ENCODE measurements at regions not wholly inside any gene's neighbourhood (a gene's known extent, or its start where the extent isn't known, plus 50 kb on each side); places are given as distances from the start of the nearest gene placed in this dataset.

- H3K9me3 ChIP-seq (replicated peaks in 1 of 11): no peaks in the 10 kb centered on the region
- TF ChIP-seq Cebpa-rat (IDR thresholded peaks at IDR 0.05): no peak
- H3K27me3 ChIP-seq: no peaks in the 10 kb centered on the region
- H3K4me2 ChIP-seq: no peak overlapping the region
- H3K36me3 ChIP-seq: no peaks in the 10 kb centered on the region
- no peaks in the 10 kb centered on the region; a peak in 1 of 20 replicates for H3K4me1 ChIP-seq
- H3K4me3 ChIP-seq: no peak overlapping the region
- no peaks in the 10 kb centered on the region for H4K20me1 ChIP-seq
- no peak overlapping the region for H3K27ac ChIP-seq
- H3K9ac ChIP-seq: no peak overlapping the region
Measured at GRCh38 chr14:44287858-44288257, 219.2 kb downstream of the FSCB start.

DNA sequence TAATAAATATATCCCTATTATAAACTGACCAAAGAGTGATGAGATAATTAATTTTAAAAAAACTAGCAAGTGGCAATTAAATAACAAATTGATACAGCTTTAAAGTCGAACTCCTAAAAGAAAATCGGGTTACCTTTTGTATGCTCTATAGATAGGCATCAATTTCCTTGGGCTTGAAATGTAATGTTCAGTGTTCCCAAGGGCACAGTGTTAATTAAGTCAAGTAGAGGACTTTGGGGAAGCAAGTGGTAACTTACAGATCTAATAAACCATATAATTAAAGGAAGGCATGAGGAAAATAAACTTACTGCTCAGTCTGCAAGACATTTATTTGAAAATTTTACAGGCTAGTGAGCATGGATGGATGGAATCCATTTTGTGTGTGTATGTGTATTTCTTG, 220.9 kb downstream of the FSCB start:
- no peak for TF ChIP-seq Cebpa-rat (IDR thresholded peaks at IDR 0.05)
- no peaks in the 10 kb centered on the region for H4K20me1 ChIP-seq
- no peak overlapping the region for H3K9ac ChIP-seq
- H3K4me1 ChIP-seq: no peaks in the 10 kb centered on the region; a peak in 1 of 20 replicates
- H3K27me3 ChIP-seq: no peaks in the 10 kb centered on the region
- H3K9me3 ChIP-seq (replicated peaks in 1 of 11): no peaks in the 10 kb centered on the region
- H3K36me3 ChIP-seq: no peaks in the 10 kb centered on the region
- H3K4me2 ChIP-seq: no peak overlapping the region
- H3K27ac ChIP-seq: no peak overlapping the region
- H3K4me3 ChIP-seq: no peak overlapping the region

GRCh38 chr14:44283836-44284235, 223.2 kb downstream of the FSCB start:
- H3K36me3 ChIP-seq: no peaks in the 10 kb centered on the region
- no peaks in the 10 kb centered on the region for H3K9me3 ChIP-seq (replicated peaks in 1 of 11)
- no peak overlapping the region for H3K4me2 ChIP-seq
- no peaks in the 10 kb centered on the region for H4K20me1 ChIP-seq
- no peaks in the 10 kb centered on the region; a peak in 1 of 20 replicates for H3K4me1 ChIP-seq
- H3K27ac ChIP-seq: no peak overlapping the region
- no peak overlapping the region for H3K9ac ChIP-seq
- no peaks in the 10 kb centered on the region for H3K27me3 ChIP-seq
- no peak for TF ChIP-seq Cebpa-rat (IDR thresholded peaks at IDR 0.05)
- no peak overlapping the region for H3K4me3 ChIP-seq

- Histone ChIP-seq H3K27ac (no peak overlapping the region), H3K4me2 (no peak overlapping the region), H3K4me3 (no peak overlapping the region), H3K27me3 (no peaks in the 10 kb centered on the region), H3K36me3 (no peaks in the 10 kb centered on the region), H3K9me3 (replicated peaks in 1 of 11) (no peaks in the 10 kb centered on the region), H4K20me1 (no peaks in the 10 kb centered on the region), H3K9ac (no peak overlapping the region), H3K4me1 (no peaks in the 10 kb centered on the region)
- TF ChIP-seq Cebpa-rat (IDR thresholded peaks at IDR 0.05): no peak
Measured at GRCh38 chr14:44279357-44279756, 227.7 kb downstream of the FSCB start.

DNA sequence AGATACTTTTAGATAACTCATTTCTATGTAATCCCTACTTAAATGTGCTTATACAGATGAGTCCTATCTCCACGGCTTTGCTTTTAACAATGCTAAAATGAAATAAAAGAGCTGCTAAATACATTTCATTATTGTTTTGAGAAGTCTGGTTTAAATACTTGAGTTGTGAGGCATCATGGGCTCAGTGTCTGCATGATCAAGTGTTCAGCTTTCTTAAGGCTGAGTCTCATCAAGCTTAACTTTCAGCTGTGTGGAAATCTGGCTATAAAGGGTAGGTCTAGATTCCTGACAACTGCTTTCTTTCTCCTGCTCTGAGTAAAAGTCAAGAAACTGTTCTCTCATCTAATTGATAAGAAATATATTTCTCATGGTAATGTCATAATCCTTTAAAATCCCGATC, 235.4 kb downstream of the FSCB start:
- Histone ChIP-seq H3K27ac (no peak overlapping the region), H3K9me3 (replicated peaks in 1 of 11) (peaks cover 0 to 7% (median 0%) of the 10 kb centered on the region in 11 experiments; a peak in 2 of 22 replicates), H3K9ac (no peak overlapping the region), H4K20me1 (no peaks in the 10 kb centered on the region), H3K36me3 (no peaks in the 10 kb centered on the region), H3K4me1 (no peaks in the 10 kb centered on the region), H3K27me3 (no peaks in the 10 kb centered on the region), H3K4me2 (no peak overlapping the region), H3K4me3 (no peak overlapping the region)
- TF ChIP-seq Cebpa-rat (IDR thresholded peaks at IDR 0.05): no peak

DNA sequence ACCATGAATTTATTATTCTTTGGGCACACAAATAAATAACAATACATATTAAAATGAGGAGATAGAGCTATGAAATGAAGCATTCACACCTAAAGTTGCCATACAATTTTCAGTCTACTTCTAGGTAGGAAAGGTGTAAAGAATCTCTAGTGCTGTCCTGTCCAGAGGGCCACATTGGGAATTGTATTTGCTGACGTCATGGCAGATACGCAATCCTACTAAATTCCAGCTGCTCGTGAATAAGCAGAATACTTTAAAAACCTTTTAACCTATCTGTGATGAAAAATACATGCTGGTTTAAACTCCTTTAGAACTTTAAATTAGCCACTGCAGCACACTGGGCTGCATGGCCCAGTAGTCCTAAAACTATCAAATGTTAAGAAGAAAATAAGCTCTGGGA, 236.1 kb downstream of the FSCB start:
- Histone ChIP-seq H3K4me3 (no peak overlapping the region), H3K27ac (no peak overlapping the region), H3K4me1 (no peaks in the 10 kb centered on the region), H3K27me3 (no peaks in the 10 kb centered on the region), H3K4me2 (no peak overlapping the region), H3K9me3 (replicated peaks in 1 of 11) (peaks cover 0 to 7% (median 0%) of the 10 kb centered on the region in 11 experiments; a peak in 2 of 22 replicates), H3K9ac (no peak overlapping the region), H4K20me1 (no peaks in the 10 kb centered on the region), H3K36me3 (no peaks in the 10 kb centered on the region)
- TF ChIP-seq Cebpa-rat (IDR thresholded peaks at IDR 0.05): no peak

DNA sequence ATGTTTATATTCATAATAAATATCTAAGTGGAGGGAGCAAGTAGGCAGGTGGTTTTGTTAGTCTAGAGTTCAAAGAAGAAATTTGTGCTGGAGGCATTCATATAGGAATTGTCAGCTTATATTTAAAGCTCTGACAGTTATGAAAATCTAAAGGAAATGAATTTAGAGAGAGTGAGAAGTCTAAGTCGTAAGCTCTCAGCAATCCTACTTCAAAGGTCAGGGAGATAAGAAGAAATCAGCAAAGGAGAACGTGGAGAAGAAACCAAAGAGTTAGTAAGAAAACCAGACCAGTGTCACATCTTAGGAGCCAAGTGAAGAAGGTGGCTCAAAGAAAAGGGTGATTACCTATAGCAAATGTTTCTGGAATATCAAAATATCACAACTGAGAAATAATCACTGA, 241.8 kb downstream of the FSCB start:
- TF ChIP-seq Cebpa-rat (IDR thresholded peaks at IDR 0.05): no peak
- Histone ChIP-seq H3K9ac (no peak overlapping the region), H4K20me1 (no peaks in the 10 kb centered on the region), H3K4me3 (no peak overlapping the region), H3K4me1 (no peaks in the 10 kb centered on the region), H3K27ac (no peak overlapping the region), H3K27me3 (no peaks in the 10 kb centered on the region), H3K9me3 (replicated peaks in 1 of 11) (peaks cover 0 to 16% (median 5%) of the 10 kb centered on the region in 11 experiments; a peak in 7 of 22 replicates), H3K36me3 (no peaks in the 10 kb centered on the region), H3K4me2 (no peak overlapping the region)

- no peak for TF ChIP-seq Cebpa-rat (IDR thresholded peaks at IDR 0.05)
- Histone ChIP-seq H4K20me1 (no peaks in the 10 kb centered on the region), H3K36me3 (no peaks in the 10 kb centered on the region), H3K27me3 (no peaks in the 10 kb centered on the region), H3K9ac (no peak overlapping the region), H3K4me3 (no peak overlapping the region), H3K4me1 (no peaks in the 10 kb centered on the region), H3K4me2 (no peak overlapping the region), H3K9me3 (replicated peaks in 1 of 11) (peaks cover 0 to 8% (median 0%) of the 10 kb centered on the region in 11 experiments; a peak in 3 of 22 replicates), H3K27ac (no peak overlapping the region)
Measured at GRCh38 chr14:44215660-44216059, 291.4 kb downstream of the FSCB start.

DNA sequence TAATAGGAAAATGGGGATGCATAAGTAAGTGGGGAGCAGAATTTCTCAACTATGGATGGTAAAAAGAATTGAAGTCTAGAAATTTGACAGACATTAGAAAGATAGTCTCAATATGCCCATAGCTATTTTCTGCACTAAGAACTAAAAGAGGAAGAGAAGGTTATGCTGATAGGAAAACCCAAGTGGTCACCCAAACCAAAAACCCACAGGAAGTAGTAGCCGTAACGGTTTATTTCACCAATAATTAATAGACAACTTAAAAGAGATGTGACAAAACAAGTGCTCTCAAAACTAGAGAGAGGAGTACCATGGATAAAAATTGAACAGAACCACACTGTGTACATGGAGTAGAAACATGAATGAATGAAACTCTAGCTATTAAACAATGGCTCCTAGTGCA, 295.4 kb downstream of the FSCB start:
- no peak for TF ChIP-seq Cebpa-rat (IDR thresholded peaks at IDR 0.05)
- Histone ChIP-seq H3K4me1 (no peaks in the 10 kb centered on the region), H3K4me3 (no peak overlapping the region), H3K27ac (no peak overlapping the region), H3K27me3 (no peaks in the 10 kb centered on the region), H3K36me3 (no peaks in the 10 kb centered on the region), H4K20me1 (no peaks in the 10 kb centered on the region), H3K9ac (no peak overlapping the region), H3K4me2 (no peak overlapping the region), H3K9me3 (replicated peaks in 1 of 11) (peaks cover 0 to 8% (median 0%) of the 10 kb centered on the region in 11 experiments; a peak in 3 of 22 replicates)

GRCh38 chr14:44204061-44204835, 302.8 kb downstream of the FSCB start:
- Histone ChIP-seq H3K9me3 (replicated peaks in 1 of 11) (no peaks in the 10 kb centered on the region), H4K20me1 (no peaks in the 10 kb centered on the region), H3K4me2 (no peak overlapping the region), H3K9ac (no peak overlapping the region), H3K36me3 (no peaks in the 10 kb centered on the region), H3K4me3 (no peak overlapping the region), H3K27me3 (no peaks in the 10 kb centered on the region), H3K4me1 (no peaks in the 10 kb centered on the region), H3K27ac (no peak overlapping the region)
- no peak for TF ChIP-seq Cebpa-rat (IDR thresholded peaks at IDR 0.05)
